NCI-H226 (cell line): ENCODE measurements at regions not wholly inside any gene's neighbourhood (a gene's known extent, or its start where the extent isn't known, plus 50 kb on each side); places are given as distances from the start of the nearest gene placed in this dataset.
A peak's percentile ranks its signal among the peaks of the same experiment; 100 is the strongest.

Experiments used
- DNase-seq: peaks from one replicate; pipeline ENCODE4 v3.0.0-alpha.2; 2015

GRCh38 chr14:55500219-55500701, 59.8 kb upstream of the TBPL2 start:
- DNase-seq = no peak

GRCh38 chr14:55500708-55501107, 60.3 kb upstream of the TBPL2 start:
- no peak for DNase-seq

GRCh38 chr14:55502746-55503284, 62.4 kb upstream of the TBPL2 start:
- no peak for DNase-seq

GRCh38 chr14:55505846-55506245, 65.4 kb upstream of the TBPL2 start:
- DNase-seq = no peak

- no peak for DNase-seq
Observed at GRCh38 chr14:55508676-55509075, 68.3 kb upstream of the TBPL2 start.

- DNase-seq = no peak
Observed at GRCh38 chr14:55512421-55512820, 67.6 kb upstream of the KTN1 start.

- DNase-seq = no peak
Observed at GRCh38 chr14:55513491-55513890, 66.5 kb upstream of the KTN1 start.

- DNase-seq = peak; percentile 64
Observed at GRCh38 chr14:55514819-55515490, 65.1 kb upstream of the KTN1 start.

- DNase-seq = no peak
Observed at GRCh38 chr14:55516776-55517175, 63.2 kb upstream of the KTN1 start.

- no peak for DNase-seq
Observed at GRCh38 chr14:55518391-55518790, 61.6 kb upstream of the KTN1 start.

GRCh38 chr14:55519473-55520080, 60.4 kb upstream of the KTN1 start:
- no peak for DNase-seq

- DNase-seq = no peak
Observed at GRCh38 chr14:55523321-55523720, 56.7 kb upstream of the KTN1 start.
